ENCODE measurements at regions not wholly inside any gene's neighbourhood (a gene's known extent, or its start where the extent isn't known, plus 50 kb on each side); places are given as distances from the start of the nearest gene placed in this dataset.

DNA sequence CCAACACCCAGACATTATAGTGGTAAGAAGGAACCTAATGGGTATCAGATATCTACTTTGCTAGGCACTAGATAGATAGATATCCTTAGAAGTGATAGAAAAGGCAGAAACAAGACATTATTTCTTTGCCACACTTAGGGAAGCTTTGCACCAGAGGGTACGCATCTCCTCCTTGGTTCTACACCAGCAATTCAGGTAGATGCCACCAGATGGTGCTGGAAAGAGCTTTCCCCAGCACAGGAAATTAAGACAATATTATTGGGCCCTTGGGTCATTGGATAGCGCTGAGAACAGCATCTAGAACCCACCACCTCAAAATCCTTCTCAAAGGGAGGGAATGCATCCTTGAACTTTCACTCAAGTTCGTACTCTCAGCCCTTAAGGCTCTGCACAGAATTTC lies 173.8 kb upstream of the CCL2 start:
- TF ChIP-seq CTCF (IDR thresholded peaks at IDR 0.05) (no peak), POLR2A (IDR thresholded peaks at IDR 0.05) (no peak)

Data from gastroesophageal sphincter (tissue), 3 donors.